ENCODE measurements at regions not wholly inside any gene's neighbourhood (a gene's known extent, or its start where the extent isn't known, plus 50 kb on each side); places are given as distances from the start of the nearest gene placed in this dataset.

- no peak overlapping the region for H3K27ac ChIP-seq (ENCODE audit: low read depth, low read length, poor library complexity, severe bottlenecking)
- no peak overlapping the region for H3K4me3 ChIP-seq (ENCODE audit: low read depth, low read length, poor library complexity, severe bottlenecking)
- BruUV-seq (replicated peaks), result no TSS peak
- H2AFZ ChIP-seq (ENCODE audit: low read length), result no peak overlapping the region
- TF ChIP-seq CTCF (conservative IDR thresholded peaks at IDR 0.05; ENCODE audit: low read length) (no peak), EZH2phosphoT487 (IDR thresholded peaks at IDR 0.05; ENCODE audit: borderline replicate concordance, low read depth, low read length) (no peak)
- ChIA-PET POLR2A (no interaction called here), CTCF (ENCODE audit: unreplicated experiment) (no interaction called here)
- no peak overlapping the region for H3K4me2 ChIP-seq (ENCODE audit: low read length)
- no peaks in the 10 kb centered on the region for H3K79me2 ChIP-seq (ENCODE audit: insufficient read depth, low read depth, low read length)
- H4K20me1 ChIP-seq (ENCODE audit: insufficient read depth, low read length), result no peaks in the 10 kb centered on the region
- DNase-seq (ENCODE audit: low spot score), result no peak
- no peaks in the 10 kb centered on the region for H3K9me3 ChIP-seq (ENCODE audit: low read length)
- no peaks in the 10 kb centered on the region for H3K36me3 ChIP-seq (ENCODE audit: insufficient read depth, low read length)
- no peaks in the 10 kb centered on the region for H3K4me1 ChIP-seq (ENCODE audit: insufficient read depth, low read length, poor library complexity, severe bottlenecking)
- intact Hi-C loops (cut with micrococcal nuclease; ENCODE audit: unreplicated experiment), result no loop called here
- no peaks in the 10 kb centered on the region for H3K9me2 ChIP-seq (ENCODE audit: insufficient read depth, low read length)
These were observed 191.9 kb upstream of the GAS1 start for GRCh38 chr9:87139099-87139730.

GRCh38 chr9:87140142-87140541 is 192.8 kb upstream of the GAS1 start:
- no TSS peak for BruUV-seq (replicated peaks)

More at GRCh38 chr9:87140142-87140541, 192.8 kb upstream of the GAS1 start:
- no peak overlapping the region for H3K4me2 ChIP-seq (ENCODE audit: low read length)
- H2AFZ ChIP-seq (ENCODE audit: low read length), result no peak overlapping the region
- CTCF ChIA-PET (ENCODE audit: unreplicated experiment), result interaction anchor here (0.6 kb wide), 1 partner anchor 231 kb away, joined by 3 read pairs; no protein-coding TSS in a partner anchor
- TF ChIP-seq CTCF (conservative IDR thresholded peaks at IDR 0.05; ENCODE audit: low read length) (no peak), EZH2phosphoT487 (IDR thresholded peaks at IDR 0.05; ENCODE audit: borderline replicate concordance, low read depth, low read length) (no peak)
- no peak for DNase-seq (ENCODE audit: low spot score)
- H4K20me1 ChIP-seq (ENCODE audit: insufficient read depth, low read length), result no peaks in the 10 kb centered on the region
- H3K27ac ChIP-seq (ENCODE audit: low read depth, low read length, poor library complexity, severe bottlenecking), result no peak overlapping the region
- POLR2A ChIA-PET, result no interaction called here
- no peaks in the 10 kb centered on the region for H3K79me2 ChIP-seq (ENCODE audit: insufficient read depth, low read depth, low read length)
- H3K9me2 ChIP-seq (ENCODE audit: insufficient read depth, low read length), result no peaks in the 10 kb centered on the region
- no peaks in the 10 kb centered on the region for H3K4me1 ChIP-seq (ENCODE audit: insufficient read depth, low read length, poor library complexity, severe bottlenecking)
- H3K9me3 ChIP-seq (ENCODE audit: low read length), result no peaks in the 10 kb centered on the region
- H3K4me3 ChIP-seq (ENCODE audit: low read depth, low read length, poor library complexity, severe bottlenecking), result no peak overlapping the region
- H3K36me3 ChIP-seq (ENCODE audit: insufficient read depth, low read length), result no peaks in the 10 kb centered on the region
- intact Hi-C loops (cut with micrococcal nuclease; ENCODE audit: unreplicated experiment), result no loop called here

All from OCI-LY7 (cell line).